DOHH2 (cell line): ENCODE measurements at regions not wholly inside any gene's neighbourhood (a gene's known extent, or its start where the extent isn't known, plus 50 kb on each side); places are given as distances from the start of the nearest gene placed in this dataset.
"Not testable (repeated sequence)": the region's sequence is repeated elsewhere in the genome, so short reads cannot be mapped to it uniquely, and the experiment has no call there.

Experiments
- EZH2phosphoT487 ChIP-seq: fragments of 200-600 bp; sonication (generic); IDR thresholded peaks from 2 replicates; pipeline ENCODE4 v1.6.1; 2017; ENCODE audit warnings: borderline replicate concordance, mild to moderate bottlenecking, antibody characterized with exemption, low read length, moderate library complexity, mixed read lengths
- TF ChIP-seq, protein P1 (sequence below): fragments of 200-600 bp; sonication (generic); IDR thresholded peaks from one replicate; pipeline ENCODE4 v1.5.1; 2014; ENCODE audit warnings: antibody characterized with exemption, mild to moderate bottlenecking, low read depth, low read length; ENCODE audit not compliant: poor library complexity, severe bottlenecking

DNA sequence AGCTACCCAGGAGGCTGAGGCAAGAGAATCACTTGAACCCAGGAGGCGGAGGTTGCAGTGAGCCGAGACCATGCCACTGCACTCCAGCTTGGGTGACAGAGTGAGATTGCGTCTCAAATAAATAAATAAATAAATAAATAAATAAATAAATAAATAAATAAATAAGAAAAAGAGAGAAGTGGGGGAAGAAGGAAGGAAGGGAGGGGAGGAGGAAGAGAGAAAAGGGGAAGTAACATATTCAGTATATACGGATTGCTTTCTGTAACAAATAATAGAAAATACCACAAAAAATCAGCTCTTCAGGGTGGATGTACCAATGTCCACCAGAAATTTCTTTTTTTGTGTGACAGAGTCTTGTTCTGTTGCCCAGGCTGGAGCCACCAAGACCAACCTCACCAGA is 78.1 kb upstream of the SNX2 start:
- TF ChIP-seq, protein P1, sequence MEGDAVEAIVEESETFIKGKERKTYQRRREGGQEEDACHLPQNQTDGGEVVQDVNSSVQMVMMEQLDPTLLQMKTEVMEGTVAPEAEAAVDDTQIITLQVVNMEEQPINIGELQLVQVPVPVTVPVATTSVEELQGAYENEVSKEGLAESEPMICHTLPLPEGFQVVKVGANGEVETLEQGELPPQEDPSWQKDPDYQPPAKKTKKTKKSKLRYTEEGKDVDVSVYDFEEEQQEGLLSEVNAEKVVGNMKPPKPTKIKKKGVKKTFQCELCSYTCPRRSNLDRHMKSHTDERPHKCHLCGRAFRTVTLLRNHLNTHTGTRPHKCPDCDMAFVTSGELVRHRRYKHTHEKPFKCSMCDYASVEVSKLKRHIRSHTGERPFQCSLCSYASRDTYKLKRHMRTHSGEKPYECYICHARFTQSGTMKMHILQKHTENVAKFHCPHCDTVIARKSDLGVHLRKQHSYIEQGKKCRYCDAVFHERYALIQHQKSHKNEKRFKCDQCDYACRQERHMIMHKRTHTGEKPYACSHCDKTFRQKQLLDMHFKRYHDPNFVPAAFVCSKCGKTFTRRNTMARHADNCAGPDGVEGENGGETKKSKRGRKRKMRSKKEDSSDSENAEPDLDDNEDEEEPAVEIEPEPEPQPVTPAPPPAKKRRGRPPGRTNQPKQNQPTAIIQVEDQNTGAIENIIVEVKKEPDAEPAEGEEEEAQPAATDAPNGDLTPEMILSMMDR: not testable (repeated sequence)
- not testable (repeated sequence) for TF ChIP-seq EZH2phosphoT487
